ENCODE measurements at regions not wholly inside any gene's neighbourhood (a gene's known extent, or its start where the extent isn't known, plus 50 kb on each side); places are given as distances from the start of the nearest gene placed in this dataset.

- Histone ChIP-seq H3K9me3 (replicated peaks; ENCODE audit: low read length) (peaks cover 8% of the 10 kb centered on the region), H3K36me3 (ENCODE audit: insufficient read depth, low read length) (no peaks in the 10 kb centered on the region), H3K4me3 (ENCODE audit: low read length) (no peak overlapping the region), H3K4me2 (ENCODE audit: low read length) (no peak overlapping the region), H3K4me1 (ENCODE audit: control insufficient read depth, insufficient read depth, low read length) (peaks cover 10% of the 10 kb centered on the region), H3K27me3 (ENCODE audit: control insufficient read depth, insufficient read depth, low read length) (no peaks in the 10 kb centered on the region), H3K9ac (ENCODE audit: low read depth, low read length) (no peak overlapping the region)
These were observed 253.0 kb upstream of the KLF6 start for GRCh38 chr10:4038000-4038399.

GRCh38 chr10:4035599-4035945, 250.6 kb upstream of the KLF6 start:
- Histone ChIP-seq H3K4me2 (ENCODE audit: low read length) (peak overlapping the region; percentile 74), H3K27me3 (ENCODE audit: control insufficient read depth, insufficient read depth, low read length) (no peaks in the 10 kb centered on the region), H3K4me3 (ENCODE audit: low read length) (no peak overlapping the region), H3K36me3 (ENCODE audit: insufficient read depth, low read length) (no peaks in the 10 kb centered on the region), H3K9me3 (replicated peaks; ENCODE audit: low read length) (no peaks in the 10 kb centered on the region), H3K4me1 (ENCODE audit: control insufficient read depth, insufficient read depth, low read length) (peaks cover 10% of the 10 kb centered on the region), H3K9ac (ENCODE audit: low read depth, low read length) (peak overlapping the region; percentile 42)

GRCh38 chr10:4034907-4035598, 250.0 kb upstream of the KLF6 start:
- no peaks in the 10 kb centered on the region for H3K9me3 ChIP-seq (replicated peaks; ENCODE audit: low read length)
- H3K27me3 ChIP-seq (ENCODE audit: control insufficient read depth, insufficient read depth, low read length), result no peaks in the 10 kb centered on the region
- H3K4me1 ChIP-seq (ENCODE audit: control insufficient read depth, insufficient read depth, low read length), result peaks cover 10% of the 10 kb centered on the region
- peak overlapping the region; percentile 74 for H3K4me2 ChIP-seq (ENCODE audit: low read length)
- no peaks in the 10 kb centered on the region for H3K36me3 ChIP-seq (ENCODE audit: insufficient read depth, low read length)
- peak overlapping the region; percentile 42 for H3K9ac ChIP-seq (ENCODE audit: low read depth, low read length)
- peak overlapping the region; percentile 51 for H3K4me3 ChIP-seq (ENCODE audit: low read length)

GRCh38 chr10:4033341-4033896, 248.4 kb upstream of the KLF6 start:
- H3K4me3 ChIP-seq (ENCODE audit: low read length), result no peak overlapping the region

GRCh38 chr10:4029866-4030265, 244.9 kb upstream of the KLF6 start:
- H3K4me3 ChIP-seq (ENCODE audit: low read length), result no peak overlapping the region
- no peaks in the 10 kb centered on the region for H3K36me3 ChIP-seq (ENCODE audit: insufficient read depth, low read length)
- H3K4me1 ChIP-seq (ENCODE audit: control insufficient read depth, insufficient read depth, low read length), result peaks cover 3% of the 10 kb centered on the region
- no peak overlapping the region for H3K4me2 ChIP-seq (ENCODE audit: low read length)
- no peaks in the 10 kb centered on the region for H3K9me3 ChIP-seq (replicated peaks; ENCODE audit: low read length)
- H3K27me3 ChIP-seq (ENCODE audit: control insufficient read depth, insufficient read depth, low read length), result no peaks in the 10 kb centered on the region
- H3K9ac ChIP-seq (ENCODE audit: low read depth, low read length), result no peak overlapping the region

More at GRCh38 chr10:4033341-4033896, 248.4 kb upstream of the KLF6 start:
- Histone ChIP-seq H3K9me3 (replicated peaks; ENCODE audit: low read length) (no peaks in the 10 kb centered on the region), H3K36me3 (ENCODE audit: insufficient read depth, low read length) (no peaks in the 10 kb centered on the region), H3K27me3 (ENCODE audit: control insufficient read depth, insufficient read depth, low read length) (no peaks in the 10 kb centered on the region), H3K4me1 (ENCODE audit: control insufficient read depth, insufficient read depth, low read length) (peaks cover 10% of the 10 kb centered on the region), H3K4me2 (ENCODE audit: low read length) (no peak overlapping the region), H3K9ac (ENCODE audit: low read depth, low read length) (no peak overlapping the region)

GRCh38 chr10:4028854-4029583, 244.0 kb upstream of the KLF6 start:
- H3K9ac ChIP-seq (ENCODE audit: low read depth, low read length), result no peak overlapping the region

GRCh38 chr10:4028027-4028471, 243.0 kb upstream of the KLF6 start:
- Histone ChIP-seq H3K4me3 (ENCODE audit: low read length) (no peak overlapping the region), H3K9me3 (replicated peaks; ENCODE audit: low read length) (no peaks in the 10 kb centered on the region), H3K36me3 (ENCODE audit: insufficient read depth, low read length) (no peaks in the 10 kb centered on the region), H3K27me3 (ENCODE audit: control insufficient read depth, insufficient read depth, low read length) (no peaks in the 10 kb centered on the region), H3K9ac (ENCODE audit: low read depth, low read length) (no peak overlapping the region), H3K4me2 (ENCODE audit: low read length) (no peak overlapping the region), H3K4me1 (ENCODE audit: control insufficient read depth, insufficient read depth, low read length) (no peaks in the 10 kb centered on the region)

More at GRCh38 chr10:4028854-4029583, 244.0 kb upstream of the KLF6 start:
- H3K9me3 ChIP-seq (replicated peaks; ENCODE audit: low read length), result no peaks in the 10 kb centered on the region
- H3K27me3 ChIP-seq (ENCODE audit: control insufficient read depth, insufficient read depth, low read length), result no peaks in the 10 kb centered on the region
- no peak overlapping the region for H3K4me2 ChIP-seq (ENCODE audit: low read length)
- no peaks in the 10 kb centered on the region for H3K4me1 ChIP-seq (ENCODE audit: control insufficient read depth, insufficient read depth, low read length)
- no peak overlapping the region for H3K4me3 ChIP-seq (ENCODE audit: low read length)
- H3K36me3 ChIP-seq (ENCODE audit: insufficient read depth, low read length), result no peaks in the 10 kb centered on the region

- Histone ChIP-seq H3K4me1 (ENCODE audit: control insufficient read depth, insufficient read depth, low read length) (no peaks in the 10 kb centered on the region), H3K36me3 (ENCODE audit: insufficient read depth, low read length) (no peaks in the 10 kb centered on the region), H3K4me3 (ENCODE audit: low read length) (no peak overlapping the region), H3K9ac (ENCODE audit: low read depth, low read length) (no peak overlapping the region), H3K27me3 (ENCODE audit: control insufficient read depth, insufficient read depth, low read length) (no peaks in the 10 kb centered on the region), H3K9me3 (replicated peaks; ENCODE audit: low read length) (no peaks in the 10 kb centered on the region), H3K4me2 (ENCODE audit: low read length) (no peak overlapping the region)
These were observed 240.3 kb upstream of the KLF6 start for GRCh38 chr10:4025339-4025738.

- Histone ChIP-seq H3K27me3 (ENCODE audit: control insufficient read depth, insufficient read depth, low read length) (no peaks in the 10 kb centered on the region), H3K4me1 (ENCODE audit: control insufficient read depth, insufficient read depth, low read length) (no peaks in the 10 kb centered on the region), H3K4me3 (ENCODE audit: low read length) (no peak overlapping the region), H3K36me3 (ENCODE audit: insufficient read depth, low read length) (no peaks in the 10 kb centered on the region), H3K9me3 (replicated peaks; ENCODE audit: low read length) (no peaks in the 10 kb centered on the region), H3K4me2 (ENCODE audit: low read length) (no peak overlapping the region), H3K9ac (ENCODE audit: low read depth, low read length) (no peak overlapping the region)
These were observed 239.7 kb upstream of the KLF6 start for GRCh38 chr10:4024516-4025245.

- Histone ChIP-seq H3K9me3 (replicated peaks; ENCODE audit: low read length) (no peaks in the 10 kb centered on the region), H3K9ac (ENCODE audit: low read depth, low read length) (no peak overlapping the region), H3K4me1 (ENCODE audit: control insufficient read depth, insufficient read depth, low read length) (no peaks in the 10 kb centered on the region), H3K36me3 (ENCODE audit: insufficient read depth, low read length) (no peaks in the 10 kb centered on the region), H3K4me2 (ENCODE audit: low read length) (no peak overlapping the region), H3K4me3 (ENCODE audit: low read length) (no peak overlapping the region), H3K27me3 (ENCODE audit: control insufficient read depth, insufficient read depth, low read length) (no peaks in the 10 kb centered on the region)
These were observed 239.0 kb upstream of the KLF6 start for GRCh38 chr10:4024027-4024426.

- H3K9me3 ChIP-seq (replicated peaks; ENCODE audit: low read length), result no peaks in the 10 kb centered on the region
- no peak overlapping the region for H3K4me3 ChIP-seq (ENCODE audit: low read length)
- no peak overlapping the region for H3K4me2 ChIP-seq (ENCODE audit: low read length)
- no peaks in the 10 kb centered on the region for H3K36me3 ChIP-seq (ENCODE audit: insufficient read depth, low read length)
- no peaks in the 10 kb centered on the region for H3K4me1 ChIP-seq (ENCODE audit: control insufficient read depth, insufficient read depth, low read length)
- no peaks in the 10 kb centered on the region for H3K27me3 ChIP-seq (ENCODE audit: control insufficient read depth, insufficient read depth, low read length)
- no peak overlapping the region for H3K9ac ChIP-seq (ENCODE audit: low read depth, low read length)
These were observed 237.5 kb upstream of the KLF6 start for GRCh38 chr10:4022473-4022872.

Data from skeletal muscle satellite cell (primary cell).